IPS-NIHi7 (cell line): ENCODE measurements at regions not wholly inside any gene's neighbourhood (a gene's known extent, or its start where the extent isn't known, plus 50 kb on each side); places are given as distances from the start of the nearest gene placed in this dataset.
"Not testable (repeated sequence)": the region's sequence is repeated elsewhere in the genome, so short reads cannot be mapped to it uniquely, and the experiment has no call there.

Experiments used
- DNase-seq: peaks from one replicate; pipeline ENCODE4 v3.0.0; 2012; ENCODE audit warnings: mixed read lengths; ENCODE audit errors: extremely low spot score

DNA sequence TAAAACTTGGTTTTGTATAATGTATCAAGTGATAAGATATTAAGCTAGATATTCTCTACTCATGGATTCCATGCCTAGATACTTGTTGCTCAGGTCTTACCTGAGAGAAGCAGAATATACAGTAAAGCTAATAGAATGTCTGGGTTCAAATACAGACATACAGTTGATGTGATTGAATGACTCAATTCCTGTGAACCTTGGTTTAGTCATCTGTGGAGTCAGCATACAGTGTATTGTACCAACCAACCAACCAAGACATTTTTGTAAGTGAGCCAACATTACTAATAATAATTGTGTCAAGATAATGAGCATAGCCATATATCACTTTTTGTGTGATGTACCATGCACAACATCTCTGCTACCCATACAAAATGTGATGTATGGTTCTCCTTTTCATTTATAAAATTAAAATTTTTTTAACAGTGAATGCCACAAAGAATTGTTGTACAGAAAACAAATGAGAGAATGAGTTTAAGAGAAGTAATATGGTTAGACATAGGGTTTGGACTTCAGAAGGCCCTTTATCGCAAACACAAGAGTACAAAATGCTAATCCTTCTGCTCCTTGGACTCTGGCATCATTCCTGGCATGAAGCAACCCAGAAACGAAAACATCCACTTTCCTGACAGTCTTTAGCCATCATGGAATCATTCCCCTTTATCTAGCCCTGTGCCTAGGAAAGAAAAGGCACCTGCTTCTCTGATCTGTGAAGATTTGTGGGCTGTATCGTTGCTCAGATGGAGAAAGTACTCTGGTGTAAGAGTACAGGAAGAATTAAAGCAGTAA, 977.2 kb upstream of the USP15 start:
- DNase-seq, result no peak

DNA sequence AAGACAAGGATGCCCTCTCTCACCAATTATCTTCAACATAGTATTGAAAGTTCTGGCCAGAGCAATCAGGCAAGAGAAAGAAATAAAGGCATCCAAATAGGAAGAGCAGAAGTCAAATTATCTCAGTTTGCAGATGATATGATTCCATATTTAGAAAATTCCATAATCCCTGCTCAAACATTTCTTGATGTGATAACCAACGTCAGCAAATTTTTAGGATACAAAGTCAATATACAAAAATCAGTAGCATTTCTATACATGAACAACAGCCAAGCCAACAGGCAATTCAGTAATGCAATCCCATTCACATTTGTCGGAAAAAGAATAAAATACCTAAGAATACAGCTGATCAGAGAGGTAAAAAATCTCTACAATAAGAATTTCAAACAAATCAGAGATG, 969.7 kb upstream of the USP15 start:
- no peak for DNase-seq

DNA sequence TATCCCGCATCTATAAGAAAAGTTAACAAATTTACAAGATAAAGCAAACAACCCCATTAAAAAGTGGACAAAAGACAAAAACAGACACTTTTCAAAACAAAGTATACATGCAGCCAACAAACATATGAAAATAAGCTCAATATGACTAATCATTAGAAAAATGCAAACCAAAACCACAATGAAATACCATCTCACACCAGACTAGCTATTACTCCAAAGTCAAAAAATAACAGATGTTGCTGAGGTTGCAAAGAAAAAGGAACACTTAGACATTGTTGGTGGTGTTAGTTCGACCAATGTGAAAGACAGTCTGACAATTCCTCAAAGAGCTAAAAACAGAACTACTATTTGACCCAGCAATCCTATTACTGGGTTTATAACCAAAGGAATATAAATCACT, 968.6 kb upstream of the USP15 start:
- no peak for DNase-seq

DNA sequence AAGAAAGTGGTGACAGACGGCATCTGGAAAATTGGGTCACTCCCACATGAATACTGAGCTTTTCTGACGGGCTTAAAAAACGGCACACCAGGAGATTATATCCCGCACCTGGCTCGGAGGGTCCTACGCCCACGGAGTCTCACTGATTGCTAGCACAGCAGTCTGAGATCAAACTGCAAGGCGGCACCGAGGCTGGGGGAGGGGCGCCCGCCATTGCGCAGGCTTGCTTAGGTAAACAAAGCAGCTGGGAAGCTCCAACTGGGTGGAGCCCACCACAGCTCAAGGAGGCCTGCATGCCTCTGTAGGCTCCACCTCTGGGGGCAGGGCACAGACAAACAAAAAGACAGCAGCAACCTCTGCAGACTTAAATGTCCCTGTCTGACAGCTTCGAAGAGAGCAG, 966.2 kb upstream of the USP15 start:
- not testable (repeated sequence) for DNase-seq

DNA sequence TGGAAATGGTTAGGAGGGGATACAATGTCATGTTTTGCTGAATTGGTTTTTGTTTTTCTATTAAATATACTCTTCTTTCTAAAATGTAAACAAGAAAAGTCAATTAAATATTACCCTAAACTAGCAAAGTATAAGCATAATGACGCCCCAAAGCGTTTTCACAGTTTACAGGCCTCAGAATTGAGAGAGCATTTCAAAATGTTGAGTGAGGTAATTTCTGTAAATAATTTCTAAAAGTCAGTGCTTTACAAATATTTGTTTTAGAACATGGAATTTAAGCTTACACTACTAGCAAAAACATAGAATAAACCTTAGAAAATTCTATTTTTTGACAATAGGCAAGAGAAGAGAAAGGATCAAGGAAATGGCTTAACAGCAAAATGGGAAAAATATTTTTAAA, 958.4 kb upstream of the USP15 start:
- DNase-seq, result no peak

DNA sequence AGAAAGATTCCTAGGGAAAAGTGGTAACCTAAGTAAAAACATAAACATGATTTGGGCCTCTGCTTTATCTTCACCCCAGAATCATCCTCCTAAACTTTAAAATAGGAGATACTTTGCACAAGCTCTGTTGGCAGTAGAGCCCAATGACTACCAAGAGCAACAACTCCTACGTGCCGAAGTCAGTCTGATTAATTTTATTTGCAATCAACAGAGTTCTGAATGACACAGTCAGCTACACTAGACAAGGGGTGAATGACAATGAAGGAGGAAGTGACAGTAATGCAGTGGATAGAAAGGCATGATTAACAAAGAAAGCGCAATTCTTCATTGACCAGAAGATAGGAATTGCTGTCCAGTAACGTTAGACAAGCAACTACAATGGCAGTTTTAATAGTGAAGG, 957.9 kb upstream of the USP15 start:
- DNase-seq, result no peak

DNA sequence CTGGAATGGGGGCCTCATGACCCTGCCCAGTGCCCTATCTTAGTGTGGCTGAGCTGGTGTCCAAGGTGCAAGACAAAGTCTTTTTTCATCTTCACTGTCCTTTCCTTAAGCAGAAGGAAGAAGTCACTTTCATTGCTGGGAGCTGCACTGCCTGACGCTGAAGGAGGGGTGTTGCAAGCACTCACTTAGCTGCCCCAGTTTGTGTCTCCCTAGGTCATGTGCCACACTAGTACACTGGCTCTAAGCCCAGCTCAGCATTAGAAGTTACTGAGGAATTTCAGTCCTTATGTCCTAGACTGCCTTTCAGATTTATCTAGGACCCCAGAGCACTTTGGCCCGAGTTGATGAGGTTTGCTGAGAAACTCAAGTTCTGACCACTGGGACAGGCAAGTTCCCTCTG, 952.0 kb upstream of the USP15 start:
- DNase-seq, result no peak

DNA sequence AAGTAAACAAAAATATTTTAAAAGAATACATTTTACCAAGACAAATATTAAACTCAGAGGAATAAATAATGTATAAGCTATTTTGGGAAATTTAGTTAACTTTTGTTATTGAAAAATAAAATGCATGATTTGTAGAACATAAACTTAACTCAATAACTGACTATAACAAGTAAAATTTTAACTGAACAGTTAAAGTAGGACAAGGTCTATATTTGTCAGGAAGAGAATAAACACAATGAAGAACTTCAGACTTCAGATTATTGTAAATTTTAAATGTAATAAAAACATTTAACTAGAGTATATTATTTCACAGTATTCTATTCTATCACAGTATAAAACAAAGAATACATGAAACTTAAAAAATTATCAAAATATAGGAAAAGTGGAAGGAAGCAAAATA, 948.8 kb upstream of the USP15 start:
- no peak for DNase-seq

DNA sequence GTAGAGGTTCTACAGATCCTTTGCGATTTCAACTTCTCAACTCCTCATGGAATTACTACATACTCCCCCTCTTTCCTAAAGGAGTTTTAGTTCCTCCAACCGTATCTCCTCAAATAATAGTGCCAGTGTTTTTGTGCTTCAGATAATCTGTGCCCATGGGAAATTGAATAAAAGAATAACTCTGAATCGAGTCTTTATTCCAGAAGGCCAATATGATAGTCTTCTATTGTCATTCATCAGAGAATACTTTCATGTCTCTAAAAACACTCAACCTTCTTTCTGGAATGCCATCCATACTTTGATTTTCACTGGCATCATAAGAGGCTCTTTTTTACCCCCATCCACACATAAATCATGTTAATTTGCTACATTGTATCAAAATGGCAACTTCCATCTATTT, 911.3 kb upstream of the USP15 start:
- DNase-seq, result no peak

DNA sequence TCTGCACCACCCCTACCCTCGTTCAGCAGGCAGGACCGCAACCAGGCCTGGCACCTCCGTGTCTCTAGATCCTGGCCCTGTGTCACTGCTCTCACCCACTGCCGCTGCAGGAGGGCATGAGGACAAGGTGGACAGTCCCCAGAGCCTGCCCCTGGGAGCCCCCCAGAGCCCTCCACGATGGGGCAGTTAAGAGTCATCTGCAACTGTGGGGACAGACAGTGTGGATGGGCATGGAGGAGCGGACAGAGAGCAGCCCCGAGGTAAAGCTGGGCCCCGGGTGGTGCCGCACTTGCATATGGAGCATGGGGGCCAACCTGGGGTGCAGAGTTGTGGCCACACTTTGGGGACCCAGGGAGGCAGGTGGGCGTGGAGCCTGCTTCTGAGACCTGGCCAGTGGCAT, 905.1 kb upstream of the USP15 start:
- no peak for DNase-seq

DNA sequence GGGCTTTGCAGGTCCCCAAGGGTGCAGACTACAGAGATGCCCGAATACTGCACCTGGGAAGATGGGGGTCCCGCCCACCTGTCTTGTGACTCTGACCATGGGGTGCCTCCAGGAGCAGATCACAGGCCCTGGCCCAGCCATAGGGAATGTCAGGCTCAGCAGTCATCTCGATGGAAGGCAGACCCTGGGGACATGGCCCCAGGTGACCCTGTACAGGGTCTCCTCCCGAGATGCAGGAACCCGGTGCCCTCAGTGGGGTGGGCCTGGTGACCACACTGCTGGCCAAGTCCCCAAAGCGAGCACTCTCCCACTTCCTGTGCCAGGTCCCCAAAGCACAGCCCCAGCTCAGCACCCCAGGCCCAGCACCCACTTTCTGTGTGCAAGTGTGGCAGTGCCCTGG, 903.7 kb upstream of the USP15 start:
- DNase-seq, result no peak

DNA sequence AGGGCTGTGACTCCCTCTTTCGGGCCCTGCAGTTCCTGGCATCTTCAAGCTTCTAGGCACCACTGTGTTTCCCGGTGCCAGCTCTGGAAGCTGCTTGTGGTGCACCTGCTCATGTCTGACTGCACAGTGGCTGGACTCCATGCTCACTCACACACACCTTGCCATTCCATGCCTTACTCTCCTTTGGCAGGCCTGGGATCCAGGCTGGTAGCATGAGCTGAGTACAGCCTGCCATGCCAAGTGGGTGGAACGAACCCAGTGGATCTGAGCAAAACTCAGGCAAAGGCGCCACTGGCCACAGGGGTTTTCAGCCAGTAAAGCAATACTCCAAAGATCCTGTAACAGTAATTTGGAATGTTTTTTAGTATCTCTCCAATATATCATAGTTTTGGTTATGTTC, 902.7 kb upstream of the USP15 start:
- DNase-seq, result no peak

DNA sequence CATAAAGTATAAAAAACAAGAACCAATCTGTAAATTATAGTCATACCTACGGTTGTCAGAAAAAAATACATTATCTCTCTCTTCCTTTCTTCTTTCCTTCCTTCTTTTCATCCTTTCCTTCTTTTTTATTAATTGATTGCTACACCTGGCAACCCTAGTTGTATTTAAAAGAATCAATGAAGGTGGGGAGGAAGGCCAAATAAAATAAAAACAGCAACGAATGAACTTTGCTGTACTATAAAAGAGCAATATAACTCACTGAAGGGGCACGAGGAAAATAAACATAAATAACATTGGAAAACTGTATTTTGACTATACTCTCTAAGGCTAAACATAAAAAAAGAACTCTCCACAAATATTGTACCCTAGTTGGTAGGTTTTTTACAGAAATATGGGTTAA, 898.2 kb upstream of the USP15 start:
- DNase-seq, result no peak

DNA sequence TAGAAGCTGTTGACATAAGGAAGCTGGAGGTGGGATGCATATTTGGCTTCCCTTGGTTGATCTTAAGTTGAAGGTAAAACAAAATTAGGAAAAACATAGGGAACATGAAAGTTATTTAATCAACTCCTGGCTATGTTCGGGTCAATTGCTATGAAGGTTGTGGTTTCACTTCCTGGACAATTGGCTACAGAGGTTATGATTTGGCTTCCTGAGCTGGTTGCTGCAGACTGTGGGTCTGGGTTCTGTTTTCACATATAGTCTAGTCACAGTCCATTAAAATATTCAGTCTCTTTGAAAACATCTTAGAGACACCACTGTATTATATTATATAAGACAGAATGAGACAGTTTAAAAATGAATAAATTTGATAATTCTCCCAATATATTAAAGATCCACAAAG, 895.2 kb upstream of the USP15 start:
- DNase-seq, result no peak

DNA sequence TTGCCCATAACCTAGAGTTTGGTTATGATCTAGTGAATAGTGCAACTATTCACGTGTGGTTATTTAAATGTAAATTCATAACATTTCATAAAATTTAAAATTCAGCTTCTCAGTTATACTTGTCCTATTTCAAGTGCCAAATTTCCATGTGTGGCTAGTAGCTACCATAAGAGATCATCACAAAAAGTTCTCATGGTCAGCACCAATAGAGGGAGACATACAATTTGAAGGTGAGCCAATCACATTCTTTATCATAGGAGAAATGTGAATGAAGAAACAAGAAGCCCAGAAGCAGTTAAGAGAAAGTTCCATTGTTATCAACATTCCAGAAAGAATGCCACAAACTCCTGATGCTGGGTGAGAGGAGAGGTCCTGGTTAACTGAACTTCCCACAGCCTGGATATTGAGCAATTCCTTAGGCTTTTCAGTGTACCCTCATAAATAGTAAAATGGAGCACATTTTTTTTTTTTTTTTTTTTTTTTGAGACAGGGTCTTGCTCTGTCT, 892.9 kb upstream of the USP15 start:
- peak; percentile 9 for DNase-seq

DNA sequence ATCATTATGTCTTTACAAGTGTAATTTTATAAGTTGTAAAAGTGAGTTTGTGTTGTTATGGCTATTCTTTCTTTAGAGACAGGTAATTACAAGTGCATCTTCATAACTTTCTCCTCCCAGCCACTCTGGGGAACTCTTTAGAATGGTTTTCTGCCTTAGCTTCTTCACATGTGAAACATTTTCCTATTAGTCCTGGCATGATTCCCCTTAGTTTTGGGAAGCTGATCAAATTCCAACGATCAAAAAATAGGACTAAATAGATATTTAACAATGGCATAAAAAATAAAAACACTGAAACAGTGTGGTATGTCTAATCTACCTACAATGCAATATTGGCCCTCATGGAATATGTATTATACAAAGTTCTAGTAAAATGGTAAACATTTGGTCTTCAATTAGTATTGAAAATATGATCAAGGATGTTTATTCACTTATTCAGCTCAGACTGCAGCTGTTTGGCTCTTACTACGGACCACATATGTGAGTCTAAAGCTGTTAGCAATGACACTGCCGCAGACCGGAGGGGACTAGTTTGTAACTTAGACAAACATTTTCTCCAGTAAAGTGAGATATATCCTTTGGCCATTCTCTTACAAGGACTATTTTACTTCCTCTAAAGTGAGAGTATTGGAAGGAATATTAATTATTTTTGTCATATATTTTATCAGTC, 890.8 kb upstream of the USP15 start:
- DNase-seq, result no peak

DNA sequence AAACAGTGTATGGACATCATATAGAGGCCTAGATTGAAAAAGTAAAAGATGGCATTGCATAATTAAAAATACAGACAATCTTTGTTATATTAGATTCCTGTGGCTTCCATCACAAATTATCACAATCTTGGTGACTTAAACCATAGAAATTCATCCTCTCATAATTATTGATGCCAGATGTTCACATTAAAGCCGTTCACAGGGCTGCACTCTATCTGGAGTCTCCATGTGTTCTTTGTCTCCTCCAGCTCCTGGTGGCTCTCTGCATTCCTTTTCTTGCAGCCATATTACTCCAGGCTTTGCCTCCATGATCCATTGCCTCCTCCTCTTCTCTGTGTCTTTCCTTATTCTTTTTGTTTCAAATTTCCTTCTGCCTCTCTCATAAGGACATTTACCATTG, 875.7 kb upstream of the USP15 start:
- DNase-seq, result no peak

DNA sequence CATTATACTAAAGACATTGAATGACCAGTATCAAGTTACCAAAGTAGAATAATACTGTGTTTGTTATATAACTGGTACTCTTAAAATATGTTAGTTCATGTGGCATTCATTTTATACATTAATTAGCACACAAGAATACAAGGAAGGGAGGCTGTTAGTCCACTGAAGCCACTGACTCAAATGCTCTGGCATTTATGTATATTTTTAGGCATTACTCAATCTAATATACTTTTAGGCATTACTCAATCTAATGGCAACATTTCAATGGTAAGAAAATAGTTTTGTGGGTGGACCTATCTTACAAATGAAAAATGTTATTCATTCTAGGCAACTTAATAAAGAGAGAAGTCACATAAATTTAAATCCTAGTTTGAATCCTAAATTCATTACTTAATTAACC, 874.4 kb upstream of the USP15 start:
- no peak for DNase-seq

DNA sequence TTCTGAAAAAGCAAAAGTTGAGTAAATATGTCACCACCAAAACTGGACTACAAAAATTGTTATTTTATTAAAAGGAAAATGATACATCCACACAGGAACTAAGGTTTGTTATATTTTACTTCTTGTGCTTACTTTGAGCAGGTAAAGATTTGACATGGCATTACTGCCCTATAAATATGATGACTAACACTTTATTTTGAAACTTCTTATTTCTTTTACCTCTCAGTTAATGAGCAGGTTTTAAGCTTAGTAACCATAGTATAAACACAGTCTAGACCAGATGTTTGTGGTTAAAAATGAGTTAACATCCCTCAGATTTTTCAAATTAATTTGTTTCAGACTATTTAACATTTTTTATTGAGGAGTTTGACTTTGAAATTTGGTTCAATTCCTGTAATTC, 862.5 kb upstream of the USP15 start:
- DNase-seq, result no peak

DNA sequence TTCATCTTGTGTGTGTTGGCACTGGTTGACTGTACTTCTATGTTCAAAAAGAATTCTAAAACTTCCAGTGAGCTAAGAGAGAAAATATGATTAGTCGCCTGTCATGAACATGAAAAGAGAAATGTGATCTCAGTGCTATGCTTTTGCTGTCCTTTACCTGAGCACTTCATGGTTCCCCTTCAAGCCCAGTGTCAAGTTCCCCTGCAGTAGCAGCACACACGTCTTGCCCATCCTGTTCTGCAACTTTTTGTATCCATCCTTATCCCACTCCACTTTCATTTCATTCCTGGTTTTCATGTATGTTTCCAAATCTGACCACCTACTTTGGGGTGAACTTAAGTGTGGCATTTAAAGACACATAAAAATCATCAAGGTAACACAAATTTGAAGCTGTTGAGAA, 848.0 kb upstream of the USP15 start:
- DNase-seq, result peak; percentile 29

DNA sequence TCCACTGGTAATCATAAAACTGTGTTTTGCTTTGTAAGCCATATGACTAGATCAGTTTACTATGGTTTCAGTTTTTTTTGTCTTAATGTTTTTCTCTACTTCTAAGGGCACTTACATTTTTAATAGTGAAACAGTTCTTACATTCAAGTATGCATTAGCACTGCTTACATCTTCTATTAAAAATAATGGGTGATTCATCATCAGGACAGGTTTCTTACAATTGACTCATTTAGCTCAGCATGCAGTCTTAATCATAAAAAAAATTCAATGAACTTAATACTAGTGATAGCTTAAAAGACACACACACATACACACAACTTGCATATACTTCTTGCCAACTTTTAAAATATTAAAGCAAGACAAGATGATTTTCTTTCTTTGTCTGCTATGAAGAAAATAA, 845.7 kb upstream of the USP15 start:
- DNase-seq, result no peak

DNA sequence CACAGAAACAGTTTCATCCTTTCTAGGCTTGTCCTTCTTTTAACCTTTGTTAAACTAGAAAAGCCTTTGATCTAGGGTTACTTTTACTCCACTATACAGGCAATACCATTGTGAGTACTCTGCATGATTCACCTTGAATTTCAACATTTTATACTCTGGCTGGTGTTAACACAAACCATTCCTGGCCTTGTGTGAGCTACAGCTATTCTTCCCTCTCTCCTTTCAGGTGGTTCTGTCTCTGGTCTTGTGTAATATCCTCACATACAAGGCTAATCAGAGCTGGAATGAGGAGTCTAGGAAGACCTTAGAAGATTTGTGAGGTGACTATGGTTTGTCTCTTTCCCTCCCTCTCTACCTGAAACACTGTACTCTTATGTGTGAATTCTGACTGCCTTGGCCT, 837.4 kb upstream of the USP15 start:
- DNase-seq, result no peak

DNA sequence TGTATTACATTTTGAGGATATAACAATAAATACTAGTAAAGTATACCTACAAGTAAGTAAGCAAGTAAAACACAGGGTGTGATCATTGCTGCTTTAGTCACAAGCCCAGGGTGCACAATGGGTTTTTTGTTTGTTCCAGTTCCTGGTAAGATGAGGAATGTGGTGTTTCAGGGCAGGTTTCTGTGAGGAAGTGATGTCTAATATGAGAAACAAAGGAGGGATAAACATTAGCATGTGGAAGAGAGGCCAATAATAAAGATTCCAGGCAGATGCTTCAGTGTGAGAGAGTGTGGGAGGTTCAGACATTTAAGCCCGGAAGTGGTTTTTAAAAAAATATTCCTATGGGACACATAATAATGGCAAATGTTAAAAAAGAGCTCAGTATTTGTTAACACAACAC, 808.1 kb upstream of the USP15 start:
- no peak for DNase-seq

DNA sequence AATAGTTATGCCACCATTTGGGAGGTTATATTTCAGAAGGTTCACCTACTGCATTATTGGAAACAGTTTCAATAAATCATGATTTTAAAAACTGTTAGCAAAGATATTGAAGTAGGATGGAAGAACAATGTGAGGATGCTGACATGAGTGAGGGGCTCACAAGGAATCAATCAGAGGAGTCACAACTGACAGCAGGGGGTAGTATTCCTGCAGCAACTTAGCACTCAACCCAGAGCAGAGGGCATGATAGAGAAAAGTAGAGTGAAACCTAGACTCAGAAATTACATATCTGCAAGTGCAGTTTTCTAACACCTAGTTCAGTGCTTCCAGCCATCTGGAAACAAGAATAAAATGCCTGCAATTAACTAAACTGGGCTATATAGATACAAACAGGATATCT, 772.5 kb upstream of the USP15 start:
- DNase-seq, result no peak
